ENCODE measurements at regions not wholly inside any gene's neighbourhood (a gene's known extent, or its start where the extent isn't known, plus 50 kb on each side); places are given as distances from the start of the nearest gene placed in this dataset.

GRCh38 chr2:241989074-241989473 lies 119.5 kb downstream of the RTP5 start:
- TF ChIP-seq CTCF (IDR thresholded peaks at IDR 0.05): no peak
- TF ChIP-seq POLR2A (IDR thresholded peaks at IDR 0.05): no peak
- intact Hi-C loops (cut with DNase I): no loop called here
- Histone ChIP-seq H3K36me3 (replicated peaks in 1 of 2) (no peaks in the 10 kb centered on the region), H3K9me3 (replicated peaks in 1 of 3) (no peaks in the 10 kb centered on the region), H3K4me1 (replicated peaks in 1 of 2) (no peaks in the 10 kb centered on the region), H3K27me3 (no peaks in the 10 kb centered on the region), H3K4me3 (no peak overlapping the region), H3K27ac (no peak overlapping the region)
- WGBS, 4 donors: 75 to 87% (median 82%) methylated on average over 7 of the region's 7 CpGs
- DNase-seq: peak in 2 of 7 donors; percentile 3 to 6

GRCh38 chr2:241990466-241990865 lies 120.9 kb downstream of the RTP5 start:
- whole genome bisulfite sequencing, 4 donors: 65 to 82% (median 72%) methylated on average over 2 of the region's 2 CpGs
- no peaks in the 10 kb centered on the region for H3K36me3 ChIP-seq (replicated peaks in 1 of 2)
- no peak for TF ChIP-seq POLR2A (IDR thresholded peaks at IDR 0.05)
- TF ChIP-seq CTCF (IDR thresholded peaks at IDR 0.05): no peak

GRCh38 chr2:241991299-241991698 lies 121.8 kb downstream of the RTP5 start:
- WGBS, 4 donors: 86 to 93% (median 91%) methylated on average over 15 to 26 of the region's 26 CpGs
- H3K27me3 ChIP-seq: no peaks in the 10 kb centered on the region
- DNase-seq: no peak
- H3K36me3 ChIP-seq (replicated peaks in 1 of 2): no peaks in the 10 kb centered on the region
- TF ChIP-seq CTCF (IDR thresholded peaks at IDR 0.05): no peak
- TF ChIP-seq POLR2A (IDR thresholded peaks at IDR 0.05): no peak
- intact Hi-C loops (cut with DNase I): no loop called here
- H3K9me3 ChIP-seq (replicated peaks in 1 of 3): no peaks in the 10 kb centered on the region
- no peak overlapping the region for H3K4me3 ChIP-seq
- H3K4me1 ChIP-seq (replicated peaks in 1 of 2): no peaks in the 10 kb centered on the region
- no peak overlapping the region for H3K27ac ChIP-seq

More at GRCh38 chr2:241990466-241990865, 120.9 kb downstream of the RTP5 start:
- Histone ChIP-seq H3K9me3 (replicated peaks in 1 of 3) (no peaks in the 10 kb centered on the region), H3K4me3 (no peak overlapping the region), H3K27me3 (no peaks in the 10 kb centered on the region), H3K4me1 (replicated peaks in 1 of 2) (no peaks in the 10 kb centered on the region), H3K27ac (no peak overlapping the region)
- intact Hi-C loops (cut with DNase I): no loop called here
- no peak for DNase-seq

GRCh38 chr2:241992753-241993152 lies 123.2 kb downstream of the RTP5 start:
- H3K4me1 ChIP-seq (replicated peaks in 1 of 2): no peaks in the 10 kb centered on the region
- H3K4me3 ChIP-seq: no peak overlapping the region
- H3K9me3 ChIP-seq (replicated peaks in 1 of 3): no peaks in the 10 kb centered on the region
- TF ChIP-seq CTCF (IDR thresholded peaks at IDR 0.05): no peak
- H3K36me3 ChIP-seq (replicated peaks in 1 of 2): no peaks in the 10 kb centered on the region
- 84 to 90% (median 87%) methylated on average over 14 of the region's 14 CpGs for WGBS, 4 donors
- no peak overlapping the region for H3K27ac ChIP-seq
- no peak for DNase-seq
- H3K27me3 ChIP-seq: no peaks in the 10 kb centered on the region
- intact Hi-C loops (cut with DNase I): no loop called here

Data from adrenal gland (tissue), 9 donors.